Uterus (tissue), 2 donors: ENCODE measurements at regions not wholly inside any gene's neighbourhood (a gene's known extent, or its start where the extent isn't known, plus 50 kb on each side); places are given as distances from the start of the nearest gene placed in this dataset.

Experiments used
- POLR2A ChIP-seq, 2 donors: fragments of 450-650 bp; IDR thresholded peaks; one replicate each; pipeline ENCODE4 v1.6.1; 2016; ENCODE audit warnings: antibody characterized with exemption in 2 of 2, mild to moderate bottlenecking in 1 of 2, moderate library complexity in 1 of 2
- TF ChIP-seq, protein P1 (sequence below), 4 experiments: fragments of 200-600 bp in 2 of 4; fragments of 450-650 bp in 2 of 4; sonication (generic) in 2 of 4; IDR thresholded peaks; one replicate each; pipeline ENCODE4 v1.5.1; 2016 to 2019; ENCODE audit warnings: antibody characterized with exemption in 4 of 4, mild to moderate bottlenecking in 2 of 4, moderate library complexity in 1 of 4

DNA sequence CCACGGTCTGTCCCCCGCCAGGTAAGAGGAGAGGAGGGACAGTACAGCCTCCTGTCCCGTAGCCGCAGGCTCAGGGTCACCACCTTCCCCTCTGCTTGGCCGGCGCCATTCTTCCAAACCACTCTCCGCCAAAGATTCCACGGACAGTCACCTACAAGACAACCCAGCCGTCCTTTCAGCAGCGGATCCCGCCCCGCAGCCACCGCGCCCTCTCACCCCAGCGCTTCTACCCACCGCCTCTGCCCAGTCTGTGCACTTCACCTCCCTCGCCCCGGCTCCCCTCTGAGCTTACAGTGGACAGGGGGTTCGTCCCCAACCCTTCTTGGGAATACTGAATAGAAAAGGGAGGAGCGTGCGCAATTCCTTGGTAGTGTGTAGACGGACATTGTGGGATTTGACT is 319.6 kb downstream of the FAM72C start:
- no peak for TF ChIP-seq POLR2A (IDR thresholded peaks at IDR 0.05)
- TF ChIP-seq, protein P1, sequence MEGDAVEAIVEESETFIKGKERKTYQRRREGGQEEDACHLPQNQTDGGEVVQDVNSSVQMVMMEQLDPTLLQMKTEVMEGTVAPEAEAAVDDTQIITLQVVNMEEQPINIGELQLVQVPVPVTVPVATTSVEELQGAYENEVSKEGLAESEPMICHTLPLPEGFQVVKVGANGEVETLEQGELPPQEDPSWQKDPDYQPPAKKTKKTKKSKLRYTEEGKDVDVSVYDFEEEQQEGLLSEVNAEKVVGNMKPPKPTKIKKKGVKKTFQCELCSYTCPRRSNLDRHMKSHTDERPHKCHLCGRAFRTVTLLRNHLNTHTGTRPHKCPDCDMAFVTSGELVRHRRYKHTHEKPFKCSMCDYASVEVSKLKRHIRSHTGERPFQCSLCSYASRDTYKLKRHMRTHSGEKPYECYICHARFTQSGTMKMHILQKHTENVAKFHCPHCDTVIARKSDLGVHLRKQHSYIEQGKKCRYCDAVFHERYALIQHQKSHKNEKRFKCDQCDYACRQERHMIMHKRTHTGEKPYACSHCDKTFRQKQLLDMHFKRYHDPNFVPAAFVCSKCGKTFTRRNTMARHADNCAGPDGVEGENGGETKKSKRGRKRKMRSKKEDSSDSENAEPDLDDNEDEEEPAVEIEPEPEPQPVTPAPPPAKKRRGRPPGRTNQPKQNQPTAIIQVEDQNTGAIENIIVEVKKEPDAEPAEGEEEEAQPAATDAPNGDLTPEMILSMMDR (IDR thresholded peaks at IDR 0.05) = no peak
